ENCODE measurements at regions not wholly inside any gene's neighbourhood (a gene's known extent, or its start where the extent isn't known, plus 50 kb on each side); places are given as distances from the start of the nearest gene placed in this dataset.

GRCh38 chr16:62926121-62926801 is 890.0 kb upstream of the CDH8 start:
- no peak for DNase-seq

- DNase-seq, result no peak
Measured at GRCh38 chr16:62921904-62922303, 885.7 kb upstream of the CDH8 start.

- no peak for DNase-seq
Measured at GRCh38 chr16:62913924-62914323, 877.7 kb upstream of the CDH8 start.

GRCh38 chr16:62913333-62913732 is 877.1 kb upstream of the CDH8 start:
- DNase-seq, result no peak

- no peak for DNase-seq
Measured at GRCh38 chr16:62909597-62909996, 873.4 kb upstream of the CDH8 start.

- DNase-seq, result no peak
Measured at GRCh38 chr16:62907562-62907961, 871.3 kb upstream of the CDH8 start.

- no peak for DNase-seq
Measured at GRCh38 chr16:62903961-62904502, 867.8 kb upstream of the CDH8 start.

- no peak for DNase-seq
Measured at GRCh38 chr16:62899737-62900136, 863.5 kb upstream of the CDH8 start.

- no peak for DNase-seq
Measured at GRCh38 chr16:62889097-62889496, 852.9 kb upstream of the CDH8 start.

GRCh38 chr16:62883509-62883908 is 847.3 kb upstream of the CDH8 start:
- no peak for DNase-seq

GRCh38 chr16:62882552-62883221 is 846.4 kb upstream of the CDH8 start:
- no peak for DNase-seq

- DNase-seq, result no peak
Measured at GRCh38 chr16:62876133-62876532, 839.9 kb upstream of the CDH8 start.

GRCh38 chr16:62872339-62872738 is 836.1 kb upstream of the CDH8 start:
- DNase-seq, result no peak

- DNase-seq, result no peak
Measured at GRCh38 chr16:62870554-62870953, 834.3 kb upstream of the CDH8 start.

- no peak for DNase-seq
Measured at GRCh38 chr16:62869837-62870236, 833.6 kb upstream of the CDH8 start.

- no peak for DNase-seq
Measured at GRCh38 chr16:62863139-62863538, 826.9 kb upstream of the CDH8 start.

- DNase-seq, result no peak
Measured at GRCh38 chr16:62853887-62854286, 817.6 kb upstream of the CDH8 start.

GRCh38 chr16:62846399-62847057 is 810.3 kb upstream of the CDH8 start:
- DNase-seq, result no peak

- no peak for DNase-seq
Measured at GRCh38 chr16:62832214-62832613, 796.0 kb upstream of the CDH8 start.

GRCh38 chr16:62831235-62831850 is 795.1 kb upstream of the CDH8 start:
- DNase-seq, result no peak

GRCh38 chr16:62829607-62830006 is 793.4 kb upstream of the CDH8 start:
- DNase-seq, result no peak

- no peak for DNase-seq
Measured at GRCh38 chr16:62829084-62829483, 792.8 kb upstream of the CDH8 start.

GRCh38 chr16:62821824-62822223 is 785.6 kb upstream of the CDH8 start:
- no peak for DNase-seq

Measured in stimulated activated CD4-positive, alpha-beta T cell treated with anti-CD3 and anti-CD28 coated beads, Interleukin-4, amount 100 ng/mL, for 4 hours (primary cell).